Activated CD4-positive, alpha-beta T cell treated with anti-CD3 and anti-CD28 coated beads, Interleukin-2, amount 50 U/mL, for 48 hours (primary cell): ENCODE measurements at regions not wholly inside any gene's neighbourhood (a gene's known extent, or its start where the extent isn't known, plus 50 kb on each side); places are given as distances from the start of the nearest gene placed in this dataset.

Experiments used
- DNase-seq, 2 experiments: peaks; one replicate each; pipeline ENCODE4 v3.0.0-alpha.2; 2020

- no peak for DNase-seq
Observed at GRCh38 chr7:67426654-67427053, 430.0 kb downstream of the TYW1 start.

DNA sequence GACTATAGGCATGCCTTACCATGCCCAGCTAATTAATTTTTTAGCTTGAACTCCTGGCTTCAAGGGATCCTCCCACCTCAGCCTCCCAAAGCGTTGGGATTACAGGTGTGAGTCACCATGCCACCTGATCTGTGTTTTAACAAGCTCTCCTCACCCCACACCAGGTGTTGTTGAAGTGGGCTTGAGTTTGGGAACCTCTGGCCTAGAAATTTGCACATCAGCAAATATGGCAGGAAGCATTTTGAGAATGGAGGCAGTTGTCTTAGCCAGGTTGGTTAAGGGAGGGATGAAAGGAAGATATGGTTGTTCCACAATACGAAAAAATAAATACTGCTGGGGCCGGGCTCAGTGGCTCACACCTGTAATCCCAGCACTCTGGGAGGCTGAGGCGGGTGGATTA is 433.1 kb downstream of the TYW1 start:
- no peak for DNase-seq

DNA sequence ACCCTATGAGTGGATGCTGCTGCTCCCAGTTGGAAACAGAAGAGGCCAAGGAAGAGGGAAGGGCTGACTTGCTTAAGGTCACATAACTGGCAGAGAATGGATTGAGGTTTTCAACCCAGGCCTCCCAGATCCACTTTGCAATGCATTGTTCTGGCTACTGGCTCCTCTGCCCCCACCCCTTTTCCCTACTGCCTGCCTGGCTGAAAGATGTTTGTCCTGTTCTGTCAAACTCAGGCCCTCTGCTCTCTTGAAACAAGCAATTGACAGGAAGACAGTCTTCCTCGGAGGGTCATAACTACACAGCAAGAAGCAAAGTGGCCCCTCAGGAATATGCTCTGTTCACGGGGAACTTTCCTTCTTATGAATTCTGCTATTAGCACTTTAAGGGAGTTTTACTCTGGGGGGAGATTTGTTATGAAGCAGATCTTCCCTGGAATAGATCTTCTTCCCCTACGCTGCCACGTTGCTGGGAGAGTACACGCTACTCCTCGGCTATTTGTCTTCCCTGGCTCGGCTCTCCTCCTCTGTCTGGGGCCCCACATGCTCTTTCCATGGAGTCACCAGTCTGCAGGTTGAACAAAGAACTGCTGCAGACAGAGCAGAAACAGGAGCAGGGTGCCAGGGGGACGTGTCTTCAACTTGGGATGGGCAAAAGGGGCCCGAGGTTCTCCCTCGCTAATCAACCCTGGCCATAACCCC is 436.1 kb downstream of the TYW1 start:
- no peak for DNase-seq

- no peak for DNase-seq
Observed at GRCh38 chr7:67435894-67436535, 439.4 kb downstream of the TYW1 start.

- no peak for DNase-seq
Observed at GRCh38 chr7:67438198-67438882, 441.7 kb downstream of the TYW1 start.

DNA sequence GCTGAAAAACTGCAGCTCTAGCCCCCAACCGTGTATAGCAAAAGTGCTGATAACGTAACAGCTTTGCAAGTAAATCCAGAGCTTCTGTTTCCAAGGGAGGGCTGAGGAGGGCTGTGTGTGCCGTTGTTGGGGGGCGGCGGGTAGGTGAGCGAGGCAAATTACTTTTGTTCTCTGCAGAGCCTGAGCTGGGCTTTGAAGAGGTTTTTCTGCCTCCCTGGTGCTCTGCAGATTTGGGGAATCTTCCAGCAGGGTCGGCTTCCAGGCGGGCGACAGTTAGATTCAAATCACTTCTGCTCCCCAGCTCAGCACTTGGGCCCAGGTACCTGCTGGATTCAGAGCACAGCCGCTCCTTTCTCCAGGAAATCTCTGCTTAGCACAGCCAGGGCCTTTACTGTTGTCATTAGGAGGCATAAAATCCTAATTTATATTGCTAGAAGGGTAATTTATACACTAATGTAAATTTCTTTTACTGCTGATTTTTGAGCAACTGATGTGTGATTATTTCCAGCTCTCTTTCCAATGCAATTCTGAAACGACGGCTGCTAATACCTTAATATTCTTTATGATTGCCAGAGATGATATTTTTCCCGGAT is 442.4 kb downstream of the TYW1 start:
- no peak for DNase-seq

GRCh38 chr7:67440321-67440720 is 443.7 kb downstream of the TYW1 start:
- DNase-seq, result no peak

- no peak for DNase-seq
Observed at GRCh38 chr7:67445728-67446127, 449.1 kb downstream of the TYW1 start.

DNA sequence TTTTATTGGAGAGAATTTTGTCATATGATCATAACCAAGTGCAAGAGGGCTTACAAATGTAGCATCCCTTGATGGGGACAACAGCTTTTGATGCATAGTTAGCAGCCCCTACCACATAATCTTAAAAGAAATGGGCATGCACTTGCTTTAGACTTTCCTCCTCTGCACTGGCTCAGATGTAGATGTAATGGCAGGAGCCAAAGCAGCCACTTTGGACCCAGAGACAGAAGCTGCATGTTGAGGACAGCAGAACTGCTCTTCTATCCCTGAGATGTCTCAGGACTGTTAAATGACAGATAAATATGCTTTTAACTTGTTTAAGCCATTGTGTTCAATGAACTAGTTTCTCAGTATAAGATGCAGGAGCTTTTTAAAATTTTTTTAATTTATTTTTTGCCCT is 450.7 kb downstream of the TYW1 start:
- DNase-seq, result no peak

GRCh38 chr7:67448271-67448670 is 451.6 kb downstream of the TYW1 start:
- DNase-seq, result no peak

DNA sequence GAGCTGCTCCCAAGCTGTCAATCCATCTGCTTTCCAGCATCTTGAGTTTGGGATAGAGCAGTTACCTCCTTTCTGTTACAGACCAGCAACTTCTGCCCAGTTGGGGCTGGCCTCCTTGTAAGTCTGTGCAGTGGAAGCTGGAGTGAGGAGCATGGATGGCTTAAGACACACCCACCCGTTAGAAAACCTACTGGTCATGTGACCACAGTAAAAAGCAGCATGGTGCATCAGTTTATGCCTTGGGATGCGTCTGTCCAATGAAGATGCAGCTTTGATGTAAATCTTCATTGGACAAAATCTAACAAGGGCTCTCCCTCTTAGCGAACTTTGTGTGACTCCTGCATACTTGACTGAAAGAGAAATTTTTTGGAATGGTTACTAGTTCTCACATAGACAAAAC is 453.5 kb downstream of the TYW1 start:
- no peak for DNase-seq

DNA sequence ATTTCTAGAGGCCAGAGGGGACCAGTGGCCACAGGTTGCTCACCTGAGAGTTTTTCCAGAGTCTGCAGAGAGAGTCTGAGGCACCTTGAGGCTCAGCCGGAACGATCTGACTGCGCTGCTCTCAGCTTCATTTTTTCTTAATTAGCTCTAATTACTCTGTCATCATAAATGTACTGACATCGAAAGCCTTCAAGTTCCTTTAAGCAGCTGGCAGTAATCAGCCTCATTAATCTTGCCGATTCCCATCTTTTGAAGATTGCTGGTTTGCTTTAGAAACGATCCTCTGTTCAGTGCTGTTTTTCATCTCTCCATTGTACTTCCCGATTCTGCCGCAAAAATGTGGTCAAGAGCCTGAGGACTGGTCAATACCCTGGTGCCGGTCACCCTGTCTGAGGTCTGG is 454.7 kb downstream of the TYW1 start:
- DNase-seq, result no peak

DNA sequence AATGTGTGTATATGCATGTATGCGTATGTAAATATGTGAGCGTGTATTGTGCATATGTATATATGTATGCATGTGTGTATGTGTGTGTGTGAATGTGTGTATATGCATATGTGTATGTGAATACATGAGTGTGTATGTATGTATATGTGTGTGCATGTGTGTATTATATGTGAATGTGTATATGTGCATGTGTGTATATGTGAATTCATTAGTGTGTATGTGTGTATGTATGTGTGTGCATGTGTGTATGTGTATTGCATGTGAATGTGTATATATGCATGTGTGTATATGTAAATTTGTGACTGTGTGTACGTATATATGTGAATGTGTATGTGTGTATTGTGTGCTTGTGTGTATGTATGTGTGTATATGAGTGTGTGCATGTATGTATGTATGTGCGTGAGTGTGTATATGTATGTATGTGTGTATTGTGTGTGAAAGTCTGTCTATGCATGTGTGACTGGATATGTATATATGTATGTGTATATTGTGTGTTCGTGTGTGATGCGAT is 455.9 kb downstream of the TYW1 start:
- DNase-seq, result no peak

- no peak for DNase-seq
Observed at GRCh38 chr7:67453580-67454380, 457.1 kb downstream of the TYW1 start.

GRCh38 chr7:67455508-67455907 is 458.9 kb downstream of the TYW1 start:
- DNase-seq, result no peak

GRCh38 chr7:67462781-67463191 is 466.2 kb downstream of the TYW1 start:
- DNase-seq, result no peak

DNA sequence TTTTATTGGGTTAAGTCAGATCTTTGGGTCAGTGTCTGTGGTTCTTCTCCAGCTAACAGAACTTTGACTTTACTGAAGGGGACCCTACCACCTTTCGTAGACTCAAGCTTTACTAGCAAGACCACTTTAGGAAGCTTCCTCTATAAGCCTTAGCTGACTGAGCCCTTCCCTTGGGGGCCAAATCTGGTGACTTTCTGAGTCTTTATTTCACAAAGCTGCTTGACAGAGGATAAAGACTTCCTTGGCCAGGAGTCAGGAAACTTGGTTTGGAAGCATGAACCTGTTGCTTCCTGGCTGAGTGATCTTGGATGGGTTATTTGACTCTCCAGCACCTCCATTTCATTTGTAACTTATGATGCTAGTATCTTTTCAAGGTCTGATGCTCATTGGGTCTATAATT is 466.7 kb downstream of the TYW1 start:
- no peak for DNase-seq

GRCh38 chr7:67463983-67464382 is 467.4 kb downstream of the TYW1 start:
- no peak for DNase-seq

DNA sequence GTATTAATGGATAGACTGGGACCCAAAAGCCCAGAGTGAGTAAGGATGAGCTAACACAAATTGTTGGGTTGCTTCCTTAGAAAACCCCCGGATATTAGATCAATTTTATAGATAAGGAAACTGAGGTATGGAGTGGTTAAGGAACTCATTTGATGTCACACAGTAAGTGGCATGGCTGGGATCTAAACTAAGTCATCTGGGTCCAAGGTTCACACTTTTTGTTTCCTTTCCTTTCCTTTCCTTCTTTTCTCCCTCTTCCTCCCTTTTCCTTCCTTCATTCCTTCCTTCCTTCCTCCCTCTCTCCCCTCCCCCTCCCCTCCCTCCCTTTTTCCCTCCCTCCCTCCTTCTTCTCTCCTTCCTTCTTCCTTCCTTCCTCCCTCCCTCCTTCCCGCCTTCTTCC is 469.5 kb downstream of the TYW1 start:
- no peak for DNase-seq

- no peak for DNase-seq
Observed at GRCh38 chr7:67470256-67470751, 473.7 kb downstream of the TYW1 start.

DNA sequence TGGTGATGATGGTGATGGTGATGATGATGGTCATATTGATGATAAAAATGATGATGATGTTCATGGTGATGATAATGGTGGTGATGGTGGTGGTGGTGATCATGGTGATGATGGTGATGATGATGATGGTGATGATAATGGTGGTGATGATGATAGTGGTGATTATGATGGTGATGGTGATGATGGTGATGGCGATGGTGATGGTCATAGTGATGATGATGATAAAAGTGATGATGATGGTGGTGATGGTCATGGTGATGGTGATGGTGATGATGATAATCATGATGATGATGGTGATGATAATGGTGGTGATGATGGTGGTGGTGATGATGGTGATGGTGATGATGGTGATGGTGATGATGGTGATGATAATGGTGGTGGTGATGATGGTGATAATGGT is 478.7 kb downstream of the TYW1 start:
- DNase-seq, result no peak

DNA sequence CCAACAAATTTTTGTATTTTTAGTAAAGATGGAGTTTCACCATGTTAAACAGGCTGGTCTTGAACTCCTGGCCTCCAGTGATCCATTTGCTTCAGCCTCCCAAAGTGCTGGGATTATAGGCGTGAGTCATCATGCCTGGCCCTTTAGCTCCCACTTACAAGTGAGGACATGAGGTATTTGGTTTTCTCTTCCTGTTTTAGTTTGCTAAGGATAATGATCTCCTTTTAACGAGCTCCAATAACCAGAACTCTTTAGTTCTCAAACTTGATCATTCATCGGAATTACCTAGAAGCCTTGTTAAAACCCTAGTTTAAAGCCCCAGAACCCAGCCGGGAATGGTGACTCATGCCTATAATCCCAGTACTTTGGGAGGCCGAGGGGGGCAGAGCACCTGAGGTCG is 481.4 kb downstream of the TYW1 start:
- no peak for DNase-seq
